IMR-90 (cell line): ENCODE measurements at regions not wholly inside any gene's neighbourhood (a gene's known extent, or its start where the extent isn't known, plus 50 kb on each side); places are given as distances from the start of the nearest gene placed in this dataset.

Source experiments
- ATAC-seq: fragments of 200-7000 bp; cut with Tn5 transposase; 2 replicates; pipeline ENCODE4 v1.9.1; 2020; ENCODE audit warnings: low read depth, mild to moderate bottlenecking, moderate library complexity
- BruUV-seq: library from RNA; stranded (reverse); fragments of 400-500 nt; replicated peaks from 2 replicates; lab custom pipeline; 2021; lab: Mats Ljungman, UMichigan
- CTCF ChIA-PET: fragments of 300-600 bp; formaldehyde crosslinking; extraction: SDS; loops from one replicate; lab custom pipeline; 2021; ENCODE audit warnings: antibody characterized with exemption; lab: Yijun Ruan, JAX
- POLR2A ChIA-PET: fragments of 300-600 bp; sonication (Branson Sonifier 250); formaldehyde crosslinking; loops from one replicate; lab custom pipeline; 2022; ENCODE audit warnings: antibody characterized with exemption; ENCODE audit not compliant: unreplicated experiment; lab: Charles Lee
- DNase-seq: peaks from one replicate; pipeline ENCODE4 v3.0.0; 2013
- H2AFZ ChIP-seq: replicated peaks from 2 replicates; pipeline ENCODE3; 2013; ENCODE audit warnings: low read length, mild to moderate bottlenecking; ENCODE audit not compliant: poor library complexity
- H2AK5ac ChIP-seq: 2 replicates; pipeline ENCODE4 v1.6.1; 2013; ENCODE audit warnings: low read depth, low read length, inconsistent platforms
- H2AK9ac ChIP-seq: replicated peaks from 2 replicates; pipeline ENCODE3; 2013; ENCODE audit warnings: mild to moderate bottlenecking, low read depth, low read length, moderate library complexity; ENCODE audit not compliant: poor library complexity
- H2BK120ac ChIP-seq: 2 replicates; pipeline ENCODE4 v1.6.1; 2013; ENCODE audit warnings: low read depth, low read length, inconsistent platforms
- H2BK15ac ChIP-seq: 3 replicates; pipeline ENCODE4 v1.6.1; 2013; ENCODE audit warnings: low read depth, low read length, inconsistent platforms
- H2BK20ac ChIP-seq: 2 replicates; pipeline ENCODE4 v1.6.1; 2013; ENCODE audit warnings: low read depth, mild to moderate bottlenecking, inconsistent platforms, low read length, moderate library complexity
- H2BK5ac ChIP-seq: 2 replicates; pipeline ENCODE4 v1.6.1; 2013; ENCODE audit warnings: mild to moderate bottlenecking, low read depth, low read length, inconsistent platforms; ENCODE audit not compliant: poor library complexity, severe bottlenecking
- H3K14ac ChIP-seq: replicated peaks from 2 replicates; pipeline ENCODE4 v1.6.1; 2013; ENCODE audit warnings: low read depth, low read length, inconsistent platforms
- H3K18ac ChIP-seq: 2 replicates; pipeline ENCODE4 v1.6.1; 2013; ENCODE audit warnings: low read depth, low read length, control low read depth
- H3K23ac ChIP-seq: 2 replicates; pipeline ENCODE4 v1.6.1; 2013; ENCODE audit warnings: low read depth, low read length, inconsistent platforms
- H3K27ac ChIP-seq: 2 replicates; pipeline ENCODE4 v1.5.1; 2013; ENCODE audit warnings: mild to moderate bottlenecking, control low read depth, low read length; ENCODE audit not compliant: insufficient read depth
- H3K27me3 ChIP-seq: 2 replicates; pipeline ENCODE4 v1.6.1; 2013; ENCODE audit warnings: low read length; ENCODE audit not compliant: control insufficient read depth, insufficient read depth
- H3K36me3 ChIP-seq: 2 replicates; pipeline ENCODE4 v1.6.1; 2013; ENCODE audit warnings: low read length, mixed read lengths; ENCODE audit not compliant: control insufficient read depth, insufficient read depth
- H3K4ac ChIP-seq: 2 replicates; pipeline ENCODE4 v1.6.1; 2013; ENCODE audit warnings: low read depth, low read length, inconsistent platforms
- H3K4me1 ChIP-seq: 2 replicates; pipeline ENCODE4 v1.6.1; 2013; ENCODE audit warnings: low read length, mixed read lengths; ENCODE audit not compliant: control insufficient read depth, insufficient read depth
- H3K4me2 ChIP-seq: 2 replicates; pipeline ENCODE4 v1.6.1; 2013; ENCODE audit warnings: low read depth, mild to moderate bottlenecking, control low read depth, low read length, moderate library complexity
- H3K4me3 ChIP-seq: 2 replicates; pipeline ENCODE4 v1.5.1; 2013; ENCODE audit warnings: low read depth, mild to moderate bottlenecking, control low read depth, low read length, moderate library complexity; ENCODE audit not compliant: insufficient read depth
- H3K56ac ChIP-seq: 2 replicates; pipeline ENCODE4 v1.6.1; 2013; ENCODE audit warnings: low read length, inconsistent platforms; ENCODE audit not compliant: insufficient read depth; ENCODE audit errors: extremely low read depth
- H3K79me1 ChIP-seq, 2 experiments: 2 replicates each; pipeline ENCODE4 v1.6.1; 2013; ENCODE audit warnings: low read length in 2 of 2, inconsistent platforms in 1 of 2, low read depth in 1 of 2
- H3K9ac ChIP-seq: 2 replicates; pipeline ENCODE4 v1.6.1; 2013; ENCODE audit warnings: low read depth, low read length, control low read depth
- H3K9me1 ChIP-seq: 2 replicates; pipeline ENCODE4 v1.6.1; 2013; ENCODE audit warnings: low read length, inconsistent platforms; ENCODE audit not compliant: insufficient read depth
- H3K9me3 ChIP-seq: 2 replicates; pipeline ENCODE4 v1.6.1; 2013; ENCODE audit warnings: low read length; ENCODE audit not compliant: control insufficient read depth, insufficient read depth
- H4K20me1 ChIP-seq: 2 replicates; pipeline ENCODE4 v1.6.1; 2013; ENCODE audit warnings: low read length, inconsistent platforms; ENCODE audit not compliant: insufficient read depth
- H4K5ac ChIP-seq: 2 replicates; pipeline ENCODE4 v1.6.1; 2013; ENCODE audit warnings: mild to moderate bottlenecking, low read depth, low read length, control low read depth
- H4K8ac ChIP-seq, 2 experiments: 2 replicates each; pipeline ENCODE4 v1.6.1; 2013; ENCODE audit warnings: low read depth in 2 of 2, low read length in 2 of 2, control low read depth in 1 of 2, inconsistent platforms in 1 of 2
- H4K91ac ChIP-seq: 2 replicates; pipeline ENCODE4 v1.6.1; 2013; ENCODE audit warnings: low read depth, low read length, inconsistent platforms; ENCODE audit not compliant: insufficient read depth
- CEBPB ChIP-seq: IDR thresholded peaks from 2 replicates; pipeline ENCODE4 v1.6.1; 2012; ENCODE audit warnings: low read depth, low read length, improper control_type of control experiment
- CTCF ChIP-seq: conservative IDR thresholded peaks from 2 replicates; pipeline ENCODE4 v1.5.1; 2012; ENCODE audit warnings: mild to moderate bottlenecking, low read depth, low read length, improper control_type of control experiment
- MAZ ChIP-seq: IDR thresholded peaks from 2 replicates; pipeline ENCODE4 v1.6.1; 2012; ENCODE audit warnings: low read depth, mild to moderate bottlenecking, low read length, improper control_type of control experiment, moderate library complexity, borderline replicate concordance
- NFE2L2 ChIP-seq: fragments of 150-350 bp; IDR thresholded peaks from 2 replicates; pipeline ENCODE4 v1.6.1; 2016; ENCODE audit warnings: low read depth, mild to moderate bottlenecking, low read length
- RCOR1 ChIP-seq: IDR thresholded peaks from 2 replicates; pipeline ENCODE4 v1.6.1; 2012; ENCODE audit warnings: mild to moderate bottlenecking, low read length, improper control_type of control experiment; ENCODE audit not compliant: insufficient replicate concordance
- SMC3 ChIP-seq: fragments of 150-350 bp; IDR thresholded peaks from 2 replicates; pipeline ENCODE4 v1.6.1; 2016; ENCODE audit warnings: low read depth, mild to moderate bottlenecking, antibody characterized with exemption, low read length, moderate library complexity
- WGBS, 2 experiments: methylation state at CpG; one replicate each; pipeline versions ENCODE4 v1.1.5 to v1.1.7; 2013; ENCODE audit warnings: missing lambda C conversion rate in 2 of 2; ENCODE audit not compliant: insufficient read length in 1 of 2; ENCODE audit errors: extremely low coverage in 2 of 2; 5-methylcytosine and 5-hydroxymethylcytosine counted together
- dilution Hi-C: fragments of 300-500 bp; cut with HindIII; formaldehyde crosslinking; loops from one replicate; pipeline ENCODE4 v1.14.3; 2018; ENCODE audit warnings: low sequenced_read_pairs; ENCODE audit not compliant: unreplicated experiment
- in situ Hi-C: fragments of 300-500 bp; cut with MboI; formaldehyde crosslinking; loops from 3 replicates; pipeline ENCODE4 v1.14.3; 2019; ENCODE audit warnings: low sequenced_read_pairs, inconsistent platforms, mixed read lengths
- intact Hi-C: fragments of 100-400 bp; cut with micrococcal nuclease; formaldehyde crosslinking; loops from 2 replicates; pipeline ENCODE4 v1.10.0; 2022

- peak overlapping the region; percentile 80 for H4K5ac ChIP-seq
- peaks cover 0 to 6% of the 10 kb centered on the region in 2 experiments; a peak in 2 of 4 replicates for H3K79me1 ChIP-seq
- peak overlapping the region; percentile 73 for H3K18ac ChIP-seq
- ChIA-PET POLR2A (no interaction called here), CTCF (interaction anchor here (1.1 kb wide), 1 partner anchor 154 kb away, joined by 4 read pairs; no protein-coding TSS in a partner anchor)
- H2BK20ac ChIP-seq = peak overlapping the region; percentile 61
- no peaks in the 10 kb centered on the region for H3K9me3 ChIP-seq
- ATAC-seq (no peak), DNase-seq (no peak)
- in situ Hi-C loops = no loop called here
- H3K56ac ChIP-seq = no peak overlapping the region
- no peak overlapping the region for H2AFZ ChIP-seq
- peak overlapping the region; percentile 56; the same call in 1 of the 2 replicates for H3K14ac ChIP-seq
- peak overlapping the region; percentile 83; the same call in 1 of the 2 replicates for H2AK5ac ChIP-seq
- WGBS, 2 experiments = no CpG with 5 or more reads among the region's 1 CpG
- TF ChIP-seq CTCF (no peak), CEBPB (no peak), NFE2L2 (no peak), SMC3 (no peak), MAZ (no peak), RCOR1 (no peak)
- peaks cover 10% of the 10 kb centered on the region for H3K9me1 ChIP-seq
- peak overlapping the region; percentile 15 to 19; a peak in 3 of 4 replicates for H4K8ac ChIP-seq
- peaks cover 25% of the 10 kb centered on the region for H3K4me1 ChIP-seq
- dilution Hi-C loops = no loop called here
- no peak overlapping the region for H3K9ac ChIP-seq
- H3K27ac ChIP-seq = no peak overlapping the region
- intact Hi-C loops = no loop called here
- BruUV-seq = no TSS peak
- no peaks in the 10 kb centered on the region for H4K20me1 ChIP-seq
- H2AK9ac ChIP-seq = no peak overlapping the region
- H3K4me2 ChIP-seq = no peak overlapping the region
- peak overlapping the region; percentile 82 for H3K4ac ChIP-seq
- peak overlapping the region; percentile 46 for H4K91ac ChIP-seq
- no peaks in the 10 kb centered on the region for H3K27me3 ChIP-seq
- H3K23ac ChIP-seq = peak overlapping the region; percentile 51; the same call in 1 of the 2 replicates
- H2BK120ac ChIP-seq = peak overlapping the region; percentile 82
- peak overlapping the region; percentile 52; the same call in 2 of the 3 replicates for H2BK15ac ChIP-seq
- no peak overlapping the region for H2BK5ac ChIP-seq
- H3K36me3 ChIP-seq = no peaks in the 10 kb centered on the region; the same call in 1 of the 2 replicates
- no peak overlapping the region for H3K4me3 ChIP-seq
Observed at GRCh38 chr2:217356142-217356541, 496.3 kb upstream of the TNP1 start.
